ENCODE measurements at regions not wholly inside any gene's neighbourhood (a gene's known extent, or its start where the extent isn't known, plus 50 kb on each side); places are given as distances from the start of the nearest gene placed in this dataset.

DNA sequence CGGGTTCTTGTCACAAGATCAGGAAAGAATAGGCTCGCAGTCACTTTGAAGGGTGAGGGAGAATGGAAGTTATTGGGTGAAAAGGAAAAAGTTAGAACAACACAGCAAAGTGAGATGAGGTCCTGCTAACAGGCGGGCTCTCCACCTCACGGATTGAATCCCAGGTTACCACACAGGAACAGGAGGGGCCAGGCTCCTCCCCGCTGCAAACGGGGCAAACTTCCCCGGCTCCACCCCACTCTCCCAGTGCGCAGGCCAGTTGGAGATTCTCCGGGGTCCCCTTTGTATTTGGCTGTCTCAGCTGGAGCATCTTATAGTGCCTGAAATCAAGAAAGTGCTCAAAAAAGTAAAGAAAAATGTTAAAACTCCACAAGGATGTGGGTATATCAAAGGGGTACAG, 78.3 kb upstream of the IPO5 start:
- no peak overlapping the region for H3K27ac ChIP-seq (ENCODE audit: insufficient read depth in 1 of 2, low read depth in 1 of 2, low read length in 2 of 2, poor library complexity in 1 of 2, severe bottlenecking in 2 of 2)
- peaks cover 0 to 8% (median 0%) of the 10 kb centered on the region in 5 experiments for H3K27me3 ChIP-seq (replicated peaks in 2 of 5; ENCODE audit: control insufficient read depth in 4 of 5, insufficient read depth in 5 of 5, low read length in 4 of 5)
- no peak for DNase-seq
- CTCF ChIA-PET, result no interaction called here
- no peaks in the 10 kb centered on the region for H3K9me3 ChIP-seq (ENCODE audit: control extremely low read depth in 1 of 5, control insufficient read depth in 4 of 5, insufficient read depth in 2 of 5, low read depth in 1 of 5, low read length in 4 of 5)
- no peaks in the 10 kb centered on the region for H3K4me1 ChIP-seq (ENCODE audit: control extremely low read depth in 1 of 4, control insufficient read depth in 4 of 4, insufficient read depth in 4 of 4, low read length in 3 of 4)
- H3K4me3 ChIP-seq (ENCODE audit: control insufficient read depth in 1 of 7, extremely low read depth in 1 of 7, insufficient read depth in 4 of 7, low read depth in 2 of 7, low read length in 6 of 7), result no peak overlapping the region
- H3K36me3 ChIP-seq (ENCODE audit: control insufficient read depth in 4 of 4, insufficient read depth in 4 of 4, low read length in 3 of 4), result no peaks in the 10 kb centered on the region
- POLR2A ChIA-PET, result no interaction called here
- 74% methylated on average over 8 of the region's 9 CpGs for WGBS (ENCODE audit: insufficient coverage)

GRCh38 chr13:97875911-97876310, 77.6 kb upstream of the IPO5 start:
- DNase-seq, result no peak
- H3K27ac ChIP-seq (ENCODE audit: insufficient read depth in 1 of 2, low read depth in 1 of 2, low read length in 2 of 2, poor library complexity in 1 of 2, severe bottlenecking in 2 of 2), result no peak overlapping the region
- no peaks in the 10 kb centered on the region for H3K9me3 ChIP-seq (ENCODE audit: control extremely low read depth in 1 of 5, control insufficient read depth in 4 of 5, insufficient read depth in 2 of 5, low read depth in 1 of 5, low read length in 4 of 5)
- ChIA-PET POLR2A (no interaction called here), CTCF (no interaction called here)
- WGBS (ENCODE audit: insufficient coverage), result 98% methylated on average over 7 of the region's 7 CpGs
- H3K27me3 ChIP-seq (replicated peaks in 2 of 5; ENCODE audit: control insufficient read depth in 4 of 5, insufficient read depth in 5 of 5, low read length in 4 of 5), result peaks cover 0 to 8% (median 0%) of the 10 kb centered on the region in 5 experiments
- H3K4me3 ChIP-seq (ENCODE audit: control insufficient read depth in 1 of 7, extremely low read depth in 1 of 7, insufficient read depth in 4 of 7, low read depth in 2 of 7, low read length in 6 of 7), result no peak overlapping the region
- H3K36me3 ChIP-seq (ENCODE audit: control insufficient read depth in 4 of 4, insufficient read depth in 4 of 4, low read length in 3 of 4), result no peaks in the 10 kb centered on the region
- H3K4me1 ChIP-seq (ENCODE audit: control extremely low read depth in 1 of 4, control insufficient read depth in 4 of 4, insufficient read depth in 4 of 4, low read length in 3 of 4), result no peaks in the 10 kb centered on the region

DNA sequence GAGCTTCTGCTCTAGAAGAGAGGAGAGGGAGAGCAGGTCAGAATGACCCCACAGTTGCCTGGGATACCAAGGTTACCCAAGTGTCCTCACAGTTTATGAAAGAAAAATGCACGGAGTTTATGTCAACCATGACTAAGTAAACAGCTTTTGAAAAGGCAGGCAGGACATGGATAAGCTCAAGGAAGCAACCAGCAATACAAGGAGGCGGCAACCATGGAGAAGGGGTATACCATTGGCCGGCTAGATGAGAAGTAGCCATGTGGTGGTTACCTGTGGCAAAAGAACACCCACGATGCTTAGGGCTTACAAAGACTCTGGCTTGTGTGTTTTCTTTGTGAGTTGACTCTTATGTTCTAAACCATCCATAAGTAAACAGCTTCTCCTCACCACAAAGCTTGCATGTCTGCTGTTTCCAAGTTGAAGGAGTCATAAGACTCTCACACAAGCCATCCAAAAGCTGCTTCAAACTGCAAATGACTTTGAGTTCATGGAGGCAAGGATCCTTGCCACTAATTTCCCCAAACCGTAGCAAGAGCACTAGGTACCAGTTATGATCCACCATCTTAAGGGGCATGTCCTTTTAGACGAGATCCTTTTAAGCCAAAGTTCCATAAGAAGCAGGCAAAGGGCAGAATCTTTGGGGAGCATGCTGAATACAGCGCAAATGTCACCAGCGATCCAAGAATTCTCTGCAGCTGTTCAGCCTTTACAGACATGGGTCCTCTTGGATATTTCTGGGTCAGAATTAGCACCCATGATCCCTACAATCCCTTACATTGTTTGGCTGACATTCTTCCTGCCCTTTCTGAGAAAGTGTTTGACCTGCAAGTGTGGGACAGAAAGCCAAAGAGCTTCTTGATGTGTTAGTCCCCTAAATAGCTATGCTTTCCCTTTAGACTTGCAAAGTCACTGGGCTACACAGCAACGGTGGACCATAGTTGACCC, 74.8 kb upstream of the IPO5 start:
- H3K36me3 ChIP-seq (ENCODE audit: control insufficient read depth in 4 of 4, insufficient read depth in 4 of 4, low read length in 3 of 4), result no peaks in the 10 kb centered on the region
- WGBS (ENCODE audit: insufficient coverage), result 94% methylated on average over 7 of the region's 9 CpGs
- no peaks in the 10 kb centered on the region for H3K4me1 ChIP-seq (ENCODE audit: control extremely low read depth in 1 of 4, control insufficient read depth in 4 of 4, insufficient read depth in 4 of 4, low read length in 3 of 4)
- H3K27me3 ChIP-seq (replicated peaks in 2 of 5; ENCODE audit: control insufficient read depth in 4 of 5, insufficient read depth in 5 of 5, low read length in 4 of 5), result peaks cover 0 to 11% (median 0%) of the 10 kb centered on the region in 5 experiments
- no peak overlapping the region for H3K4me3 ChIP-seq (ENCODE audit: control insufficient read depth in 1 of 7, extremely low read depth in 1 of 7, insufficient read depth in 4 of 7, low read depth in 2 of 7, low read length in 6 of 7)
- H3K27ac ChIP-seq (ENCODE audit: insufficient read depth in 1 of 2, low read depth in 1 of 2, low read length in 2 of 2, poor library complexity in 1 of 2, severe bottlenecking in 2 of 2), result no peak overlapping the region
- no peak for DNase-seq
- CTCF ChIA-PET, result interaction anchor here (1.2 kb wide), 1 partner anchor 18 kb away, joined by 3 read pairs; no protein-coding TSS in a partner anchor
- POLR2A ChIA-PET, result no interaction called here
- no peaks in the 10 kb centered on the region for H3K9me3 ChIP-seq (ENCODE audit: control extremely low read depth in 1 of 5, control insufficient read depth in 4 of 5, insufficient read depth in 2 of 5, low read depth in 1 of 5, low read length in 4 of 5)

GRCh38 chr13:97879646-97880310, 73.7 kb upstream of the IPO5 start:
- no peaks in the 10 kb centered on the region for H3K36me3 ChIP-seq (ENCODE audit: control insufficient read depth in 4 of 4, insufficient read depth in 4 of 4, low read length in 3 of 4)
- WGBS (ENCODE audit: insufficient coverage), result 79% methylated on average over 8 of the region's 8 CpGs
- no peaks in the 10 kb centered on the region for H3K9me3 ChIP-seq (ENCODE audit: control extremely low read depth in 1 of 5, control insufficient read depth in 4 of 5, insufficient read depth in 2 of 5, low read depth in 1 of 5, low read length in 4 of 5)
- peaks cover 0 to 12% (median 0%) of the 10 kb centered on the region in 5 experiments for H3K27me3 ChIP-seq (replicated peaks in 2 of 5; ENCODE audit: control insufficient read depth in 4 of 5, insufficient read depth in 5 of 5, low read length in 4 of 5)
- no peak overlapping the region for H3K27ac ChIP-seq (ENCODE audit: insufficient read depth in 1 of 2, low read depth in 1 of 2, low read length in 2 of 2, poor library complexity in 1 of 2, severe bottlenecking in 2 of 2)
- ChIA-PET POLR2A (no interaction called here), CTCF (interaction anchor here (1.2 kb wide), 1 partner anchor 19 kb away, joined by 3 read pairs; no protein-coding TSS in a partner anchor)
- no peak overlapping the region for H3K4me3 ChIP-seq (ENCODE audit: control insufficient read depth in 1 of 7, extremely low read depth in 1 of 7, insufficient read depth in 4 of 7, low read depth in 2 of 7, low read length in 6 of 7)
- H3K4me1 ChIP-seq (ENCODE audit: control extremely low read depth in 1 of 4, control insufficient read depth in 4 of 4, insufficient read depth in 4 of 4, low read length in 3 of 4), result no peaks in the 10 kb centered on the region
- no peak for DNase-seq

GRCh38 chr13:97880311-97880675, 73.2 kb upstream of the IPO5 start:
- no peak overlapping the region for H3K27ac ChIP-seq (ENCODE audit: insufficient read depth in 1 of 2, low read depth in 1 of 2, low read length in 2 of 2, poor library complexity in 1 of 2, severe bottlenecking in 2 of 2)
- ChIA-PET CTCF (no interaction called here), POLR2A (no interaction called here)
- H3K4me3 ChIP-seq (ENCODE audit: control insufficient read depth in 1 of 7, extremely low read depth in 1 of 7, insufficient read depth in 4 of 7, low read depth in 2 of 7, low read length in 6 of 7), result no peak overlapping the region
- no peaks in the 10 kb centered on the region for H3K9me3 ChIP-seq (ENCODE audit: control extremely low read depth in 1 of 5, control insufficient read depth in 4 of 5, insufficient read depth in 2 of 5, low read depth in 1 of 5, low read length in 4 of 5)
- H3K4me1 ChIP-seq (ENCODE audit: control extremely low read depth in 1 of 4, control insufficient read depth in 4 of 4, insufficient read depth in 4 of 4, low read length in 3 of 4), result no peaks in the 10 kb centered on the region
- H3K27me3 ChIP-seq (replicated peaks in 2 of 5; ENCODE audit: control insufficient read depth in 4 of 5, insufficient read depth in 5 of 5, low read length in 4 of 5), result peaks cover 0 to 8% (median 0%) of the 10 kb centered on the region in 5 experiments
- 92% methylated on average over 2 of the region's 5 CpGs for WGBS (ENCODE audit: insufficient coverage)
- no peaks in the 10 kb centered on the region for H3K36me3 ChIP-seq (ENCODE audit: control insufficient read depth in 4 of 4, insufficient read depth in 4 of 4, low read length in 3 of 4)
- DNase-seq, result no peak

DNA sequence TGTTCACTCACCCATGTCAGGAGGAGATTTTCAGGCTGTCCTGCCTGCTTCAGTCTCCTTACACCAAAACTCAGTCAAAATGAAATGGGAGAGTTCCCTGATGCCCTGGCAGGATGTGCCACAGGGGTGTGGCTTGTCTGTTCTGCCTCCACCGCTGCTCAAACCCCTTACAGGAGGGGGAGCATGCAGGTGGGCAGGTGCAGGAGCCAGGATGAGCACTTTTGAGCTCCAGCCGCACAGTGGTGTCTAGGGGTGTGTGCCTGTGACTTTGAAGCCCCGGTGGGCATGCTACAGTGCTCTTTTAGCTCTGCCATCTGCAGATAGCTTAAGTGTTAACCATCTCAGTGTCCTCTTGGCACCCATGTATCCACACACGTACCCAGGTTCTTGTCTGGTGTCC, 71.9 kb upstream of the IPO5 start:
- POLR2A ChIA-PET, result no interaction called here
- CTCF ChIA-PET, result interaction anchor here (0.8 to 1.4 kb wide), 2 partner anchors 31 to 152 kb away, joined by 3 read pairs; no protein-coding TSS in a partner anchor
- Histone ChIP-seq H3K36me3 (ENCODE audit: control insufficient read depth in 4 of 4, insufficient read depth in 4 of 4, low read length in 3 of 4) (no peaks in the 10 kb centered on the region), H3K9me3 (ENCODE audit: control extremely low read depth in 1 of 5, control insufficient read depth in 4 of 5, insufficient read depth in 2 of 5, low read depth in 1 of 5, low read length in 4 of 5) (no peaks in the 10 kb centered on the region), H3K4me1 (ENCODE audit: control extremely low read depth in 1 of 4, control insufficient read depth in 4 of 4, insufficient read depth in 4 of 4, low read length in 3 of 4) (no peaks in the 10 kb centered on the region), H3K27me3 (replicated peaks in 2 of 5; ENCODE audit: control insufficient read depth in 4 of 5, insufficient read depth in 5 of 5, low read length in 4 of 5) (peaks cover 0 to 6% (median 0%) of the 10 kb centered on the region in 5 experiments), H3K27ac (ENCODE audit: insufficient read depth in 1 of 2, low read depth in 1 of 2, low read length in 2 of 2, poor library complexity in 1 of 2, severe bottlenecking in 2 of 2) (no peak overlapping the region), H3K4me3 (ENCODE audit: control insufficient read depth in 1 of 7, extremely low read depth in 1 of 7, insufficient read depth in 4 of 7, low read depth in 2 of 7, low read length in 6 of 7) (no peak overlapping the region)
- DNase-seq, result no peak
- WGBS (ENCODE audit: insufficient coverage), result 85% methylated on average over 4 of the region's 4 CpGs

DNA sequence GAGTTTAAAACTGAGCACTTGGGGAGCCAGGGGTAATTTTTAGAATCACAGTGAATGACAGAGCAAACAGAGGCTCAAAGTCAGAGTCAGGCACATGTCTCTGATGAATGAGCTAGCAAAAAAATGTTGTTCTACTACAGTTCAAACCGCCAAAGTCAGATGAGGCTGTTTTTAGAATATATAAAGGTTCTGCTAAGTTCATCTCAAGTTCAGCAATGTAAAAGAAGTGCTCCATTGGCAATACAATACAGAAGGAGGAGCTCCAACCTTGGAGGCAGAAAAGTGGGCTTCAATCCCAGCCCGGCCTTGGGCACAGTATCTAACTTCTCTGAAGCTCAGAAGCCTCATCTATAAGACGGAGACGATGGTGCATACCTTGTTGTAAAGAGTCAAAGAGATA, 70.1 kb upstream of the IPO5 start:
- ChIA-PET CTCF (no interaction called here), POLR2A (no interaction called here)
- Histone ChIP-seq H3K9me3 (ENCODE audit: control extremely low read depth in 1 of 5, control insufficient read depth in 4 of 5, insufficient read depth in 2 of 5, low read depth in 1 of 5, low read length in 4 of 5) (no peaks in the 10 kb centered on the region), H3K4me3 (ENCODE audit: control insufficient read depth in 1 of 7, extremely low read depth in 1 of 7, insufficient read depth in 4 of 7, low read depth in 2 of 7, low read length in 6 of 7) (no peak overlapping the region), H3K4me1 (ENCODE audit: control extremely low read depth in 1 of 4, control insufficient read depth in 4 of 4, insufficient read depth in 4 of 4, low read length in 3 of 4) (no peaks in the 10 kb centered on the region), H3K27ac (ENCODE audit: insufficient read depth in 1 of 2, low read depth in 1 of 2, low read length in 2 of 2, poor library complexity in 1 of 2, severe bottlenecking in 2 of 2) (no peak overlapping the region), H3K27me3 (replicated peaks in 2 of 5; ENCODE audit: control insufficient read depth in 4 of 5, insufficient read depth in 5 of 5, low read length in 4 of 5) (peaks cover 0 to 6% (median 0%) of the 10 kb centered on the region in 5 experiments), H3K36me3 (ENCODE audit: control insufficient read depth in 4 of 4, insufficient read depth in 4 of 4, low read length in 3 of 4) (no peaks in the 10 kb centered on the region)
- no peak for DNase-seq
- WGBS (ENCODE audit: insufficient coverage), result 84% methylated on average over 4 of the region's 4 CpGs

All from common myeloid progenitor, CD34-positive (primary cell).